OCI-LY7 (cell line): ENCODE measurements at regions not wholly inside any gene's neighbourhood (a gene's known extent, or its start where the extent isn't known, plus 50 kb on each side); places are given as distances from the start of the nearest gene placed in this dataset.

Experiments
- BruUV-seq: library from RNA; stranded (reverse); fragments of 400-500 nt; replicated peaks from 2 replicates; lab custom pipeline; 2021; lab: Mats Ljungman, UMichigan
- CTCF ChIA-PET: fragments of 300-600 bp; sonication (Branson Sonifier 250); formaldehyde crosslinking; loops from one replicate; lab custom pipeline; 2022; ENCODE audit warnings: antibody characterized with exemption; ENCODE audit not compliant: unreplicated experiment; lab: Charles Lee
- POLR2A ChIA-PET: fragments of 300-600 bp; sonication (Branson Sonifier 250); formaldehyde crosslinking; loops from one replicate; lab custom pipeline; 2022; ENCODE audit warnings: antibody characterized with exemption; lab: Charles Lee
- DNase-seq: peaks from one replicate; pipeline ENCODE4 v3.0.0-alpha.2; 2015; ENCODE audit warnings: low spot score
- H2AFZ ChIP-seq: fragments of 200-600 bp; sonication (generic), shearing (Covaris generic); 2 replicates; pipeline ENCODE4 v1.6.1; 2014; ENCODE audit warnings: mild to moderate bottlenecking, antibody characterized with exemption, low read length, moderate library complexity
- H3K27ac ChIP-seq: fragments of 200-600 bp; sonication (generic); 2 replicates; pipeline ENCODE4 v1.5.1; 2014; ENCODE audit warnings: mixed run types, low read depth, mild to moderate bottlenecking, moderate library complexity, low read length, inconsistent platforms; ENCODE audit not compliant: poor library complexity, severe bottlenecking
- H3K36me3 ChIP-seq: fragments of 200-600 bp; sonication (generic); 2 replicates; pipeline ENCODE4 v1.6.1; 2014; ENCODE audit warnings: mild to moderate bottlenecking, antibody characterized with exemption, low read length, moderate library complexity, mixed read lengths; ENCODE audit not compliant: insufficient read depth
- H3K4me1 ChIP-seq: fragments of 200-600 bp; sonication (generic); 2 replicates; pipeline ENCODE4 v1.5.1; 2014; ENCODE audit warnings: mild to moderate bottlenecking, low read length; ENCODE audit not compliant: insufficient read depth, poor library complexity, severe bottlenecking
- H3K4me2 ChIP-seq: fragments of 200-600 bp; sonication (generic); 2 replicates; pipeline ENCODE4 v1.6.1; 2014; ENCODE audit warnings: mild to moderate bottlenecking, low read length
- H3K4me3 ChIP-seq: fragments of 200-600 bp; sonication (generic); 2 replicates; pipeline ENCODE4 v1.5.1; 2014; ENCODE audit warnings: mild to moderate bottlenecking, low read depth, low read length; ENCODE audit not compliant: poor library complexity, severe bottlenecking
- H3K79me2 ChIP-seq: fragments of 200-600 bp; sonication (generic); 2 replicates; pipeline ENCODE4 v1.6.1; 2016; ENCODE audit warnings: low read depth, mild to moderate bottlenecking, low read length, moderate library complexity, mixed read lengths; ENCODE audit not compliant: insufficient read depth
- H3K9me2 ChIP-seq: fragments of 200-600 bp; sonication (generic); 2 replicates; pipeline ENCODE4 v1.6.1; 2016; ENCODE audit warnings: mild to moderate bottlenecking, low read length, mixed read lengths; ENCODE audit not compliant: insufficient read depth
- H3K9me3 ChIP-seq: fragments of 200-600 bp; sonication (generic); 2 replicates; pipeline ENCODE4 v1.6.1; 2014; ENCODE audit warnings: mild to moderate bottlenecking, mixed run types, low read length, mixed read lengths
- H4K20me1 ChIP-seq: fragments of 200-600 bp; sonication (generic); 2 replicates; pipeline ENCODE4 v1.6.1; 2014; ENCODE audit warnings: mild to moderate bottlenecking, antibody characterized with exemption, low read length, moderate library complexity, mixed read lengths; ENCODE audit not compliant: insufficient read depth
- CTCF ChIP-seq: fragments of 200-600 bp; sonication (generic); conservative IDR thresholded peaks from 2 replicates; pipeline ENCODE4 v1.5.1; 2014; ENCODE audit warnings: mild to moderate bottlenecking, antibody characterized with exemption, low read length, moderate library complexity, mixed read lengths
- EZH2phosphoT487 ChIP-seq: fragments of 200-600 bp; sonication (generic); IDR thresholded peaks from 2 replicates; pipeline ENCODE4 v1.6.1; 2018; ENCODE audit warnings: low read depth, borderline replicate concordance, mild to moderate bottlenecking, mixed run types, antibody characterized with exemption, low read length, moderate library complexity, mixed read lengths
- intact Hi-C: fragments of 100-400 bp; cut with micrococcal nuclease; formaldehyde crosslinking; loops from one replicate; pipeline ENCODE4 v1.10.0; 2022; ENCODE audit not compliant: unreplicated experiment

GRCh38 chr10:9786576-9786975 lies 1231.1 kb upstream of the CELF2 start:
- Histone ChIP-seq H3K79me2 (no peaks in the 10 kb centered on the region), H4K20me1 (no peaks in the 10 kb centered on the region), H3K9me2 (no peaks in the 10 kb centered on the region), H3K9me3 (no peaks in the 10 kb centered on the region), H3K27ac (no peak overlapping the region), H3K4me2 (no peak overlapping the region), H2AFZ (no peak overlapping the region), H3K4me3 (no peak overlapping the region), H3K36me3 (no peaks in the 10 kb centered on the region), H3K4me1 (no peaks in the 10 kb centered on the region)
- no TSS peak for BruUV-seq
- ChIA-PET CTCF (no interaction called here), POLR2A (interaction anchor here (0.6 to 1.6 kb wide), 4 partner anchors 13 to 514 kb away, joined by 3 to 4 read pairs (median 3); no protein-coding TSS in a partner anchor)
- intact Hi-C loops: no loop called here
- DNase-seq: no peak
- TF ChIP-seq CTCF (no peak), EZH2phosphoT487 (no peak)

- no peak for DNase-seq
- Histone ChIP-seq H2AFZ (no peak overlapping the region), H3K9me2 (no peaks in the 10 kb centered on the region), H3K4me3 (no peak overlapping the region), H3K79me2 (no peaks in the 10 kb centered on the region), H3K4me1 (no peaks in the 10 kb centered on the region), H3K36me3 (no peaks in the 10 kb centered on the region), H4K20me1 (no peaks in the 10 kb centered on the region), H3K4me2 (no peak overlapping the region), H3K9me3 (no peaks in the 10 kb centered on the region), H3K27ac (no peak overlapping the region)
- ChIA-PET POLR2A (interaction anchor here (0.7 kb wide), 1 partner anchor 13 kb away, joined by 3 read pairs; no protein-coding TSS in a partner anchor), CTCF (no interaction called here)
- no TSS peak for BruUV-seq
- no peak for TF ChIP-seq CTCF
- TF ChIP-seq EZH2phosphoT487: no peak
- intact Hi-C loops: no loop called here
These were observed 1227.7 kb upstream of the CELF2 start for GRCh38 chr10:9789996-9790395.

GRCh38 chr10:9792181-9792580 lies 1225.5 kb upstream of the CELF2 start:
- H4K20me1 ChIP-seq: no peaks in the 10 kb centered on the region
- no peaks in the 10 kb centered on the region for H3K79me2 ChIP-seq
- intact Hi-C loops: no loop called here
- CTCF ChIA-PET: no interaction called here
- no peaks in the 10 kb centered on the region for H3K9me2 ChIP-seq
- POLR2A ChIA-PET: interaction anchor here (0.6 kb wide), 1 partner anchor 246 kb away, joined by 3 read pairs; no protein-coding TSS in a partner anchor
- H3K4me2 ChIP-seq: no peak overlapping the region
- DNase-seq: no peak
- no peak overlapping the region for H3K4me3 ChIP-seq
- H3K36me3 ChIP-seq: no peaks in the 10 kb centered on the region
- no peaks in the 10 kb centered on the region for H3K9me3 ChIP-seq
- no peak overlapping the region for H2AFZ ChIP-seq
- TF ChIP-seq CTCF: no peak
- no peaks in the 10 kb centered on the region for H3K4me1 ChIP-seq
- no TSS peak for BruUV-seq
- H3K27ac ChIP-seq: no peak overlapping the region
